HCT116 (cell line): ENCODE measurements at regions not wholly inside any gene's neighbourhood (a gene's known extent, or its start where the extent isn't known, plus 50 kb on each side); places are given as distances from the start of the nearest gene placed in this dataset.

ENCODE experiments used
- ATAC-seq: fragments of 200-7000 bp; cut with Tn5 transposase; 2 replicates; pipeline ENCODE4 v1.9.1; 2020; ENCODE audit warnings: mild to moderate bottlenecking, moderate library complexity
- BruUV-seq: library from RNA; stranded (reverse); fragments of 400-500 nt; replicated peaks from 2 replicates; lab custom pipeline; 2021; lab: Mats Ljungman, UMichigan
- CTCF ChIA-PET: fragments of 300-600 bp; sonication (Branson Sonifier 250); formaldehyde crosslinking; loops from one replicate; lab custom pipeline; 2021; ENCODE audit warnings: antibody characterized with exemption; lab: Charles Lee
- POLR2A ChIA-PET: fragments of 300-600, 350-600 bp; sonication (Branson Sonifier 250); formaldehyde crosslinking; loops from one replicate; lab custom pipeline; 2021; ENCODE audit warnings: antibody characterized with exemption; lab: Charles Lee
- RAD21 ChIA-PET, 2 experiments: fragments of 300-600 bp; sonication (Branson Sonifier 250); formaldehyde crosslinking; loops; one replicate each; lab custom pipeline; 2023; ENCODE audit warnings: low total read pairs in 2 of 2; ENCODE audit not compliant: uncharacterized antibody in 2 of 2, unreplicated experiment in 2 of 2, low non-redundant PET in 1 of 2; lab: Charles Lee
- DNase-seq: peaks from one replicate; pipeline ENCODE4 v3.0.0-alpha.2; 2010; ENCODE audit warnings: low read depth, low spot score
- H2AFZ ChIP-seq: fragments of 200-600 bp; shearing (Covaris generic), sonication (generic); 2 replicates; pipeline ENCODE4 v1.6.1; 2017; ENCODE audit warnings: low read depth, mixed run types, mixed read lengths, antibody characterized with exemption, low read length; ENCODE audit not compliant: poor library complexity, severe bottlenecking
- H3K27ac ChIP-seq: 2 replicates; pipeline ENCODE4 v1.5.1; 2012; ENCODE audit warnings: low read depth, low read length
- H3K27me3 ChIP-seq: fragments of 200-600 bp; sonication (generic); 2 replicates; pipeline ENCODE4 v1.6.1; 2016; ENCODE audit warnings: mixed run types, low read length, mixed read lengths; ENCODE audit not compliant: insufficient read depth
- H3K36me3 ChIP-seq, 2 experiments: fragments of 200-500 bp in 1 of 2; fragments of 200-600 bp in 1 of 2; sonication (Bioruptor generic) in 1 of 2; sonication (generic) in 1 of 2; 2 replicates each; pipeline versions ENCODE4 v1.5.1 to v1.6.1; 2014 to 2016; ENCODE audit warnings: low read length in 2 of 2, inconsistent platforms in 1 of 2, mixed read lengths in 1 of 2, mixed run types in 1 of 2; ENCODE audit not compliant: insufficient read depth in 2 of 2, control insufficient read depth in 1 of 2
- H3K4me1 ChIP-seq, 2 experiments: fragments of 200-600 bp in 1 of 2; sonication (generic) in 1 of 2; 2 replicates each; pipeline versions ENCODE4 v1.5.1 to v1.6.1; 2012 to 2017; ENCODE audit warnings: low read length in 2 of 2, inconsistent platforms in 1 of 2, mild to moderate bottlenecking in 1 of 2, mixed read lengths in 1 of 2, mixed run types in 1 of 2, moderate library complexity in 1 of 2; ENCODE audit not compliant: insufficient read depth in 2 of 2, control insufficient read depth in 1 of 2
- H3K4me2 ChIP-seq: fragments of 200-600 bp; sonication (generic); 2 replicates; pipeline ENCODE4 v1.6.1; 2017; ENCODE audit warnings: mixed run types, low read length, mixed read lengths
- H3K4me3 ChIP-seq, 2 experiments: fragments of 200-600 bp in 1 of 2; sonication (generic) in 1 of 2; replicated peaks in 1 of 2; 2 replicates each; pipeline ENCODE4 v1.5.1; 2011 to 2016; ENCODE audit warnings: low read length in 2 of 2, control low read depth in 1 of 2, low read depth in 1 of 2, mild to moderate bottlenecking in 1 of 2, mixed read lengths in 1 of 2, mixed run types in 1 of 2
- H3K79me2 ChIP-seq: fragments of 200-600 bp; sonication (generic); 2 replicates; pipeline ENCODE4 v1.6.1; 2017; ENCODE audit warnings: mild to moderate bottlenecking, mixed run types, low read length, moderate library complexity, mixed read lengths; ENCODE audit not compliant: insufficient read depth
- H3K9ac ChIP-seq: fragments of 200-600 bp; sonication (generic); 2 replicates; pipeline ENCODE4 v1.6.1; 2016; ENCODE audit warnings: low read length, mixed read lengths
- H3K9me2 ChIP-seq: fragments of 200-600 bp; sonication (generic), shearing (Covaris generic); 2 replicates; pipeline ENCODE4 v1.6.1; 2017; ENCODE audit warnings: mixed run types, mild to moderate bottlenecking, moderate library complexity; ENCODE audit not compliant: insufficient read depth
- H3K9me3 ChIP-seq, 2 experiments: fragments of 200-500 bp in 1 of 2; fragments of 200-600 bp in 1 of 2; sonication (Bioruptor generic) in 1 of 2; sonication (generic) in 1 of 2; 2 replicates each; pipeline ENCODE4 v1.6.1; 2014 to 2017; ENCODE audit warnings: low read length in 2 of 2, mixed read lengths in 2 of 2, inconsistent platforms in 1 of 2, low read depth in 1 of 2, mild to moderate bottlenecking in 1 of 2, mixed run types in 1 of 2, moderate library complexity in 1 of 2; ENCODE audit not compliant: control insufficient read depth in 1 of 2, insufficient read depth in 1 of 2
- H4K20me1 ChIP-seq: fragments of 200-600 bp; sonication (generic), shearing (Covaris generic); 2 replicates; pipeline ENCODE4 v1.6.1; 2017; ENCODE audit warnings: mixed run types, mild to moderate bottlenecking, moderate library complexity; ENCODE audit not compliant: insufficient read depth
- CBX3 ChIP-seq: IDR thresholded peaks from 2 replicates; pipeline ENCODE4 v1.6.1; 2012; ENCODE audit warnings: low read depth
- CEBPB ChIP-seq: IDR thresholded peaks from 2 replicates; pipeline ENCODE4 v1.6.1; 2012; ENCODE audit warnings: low read depth
- CTCF ChIP-seq, 3 experiments: fragments of 200-600 bp in 1 of 3; sonication (generic) in 1 of 3; IDR thresholded peaks in 2 of 3; conservative IDR thresholded peaks in 1 of 3; 2 replicates each; pipeline ENCODE4 v1.5.1; 2012 to 2017; ENCODE audit warnings: low read depth in 2 of 3, low read length in 2 of 3, antibody characterized with exemption in 1 of 3, borderline replicate concordance in 1 of 3, control low read depth in 1 of 3, mild to moderate bottlenecking in 1 of 3, mixed read lengths in 1 of 3, mixed run types in 1 of 3, moderate library complexity in 1 of 3; ENCODE audit not compliant: insufficient read depth in 1 of 3
- EGR1 ChIP-seq: IDR thresholded peaks from 2 replicates; pipeline ENCODE4 v1.6.1; 2012; ENCODE audit warnings: low read depth
- ELF1 ChIP-seq: IDR thresholded peaks from 2 replicates; pipeline ENCODE4 v1.6.1; 2012; ENCODE audit warnings: low read depth, borderline replicate concordance
- EZH2 ChIP-seq: fragments of 200-600 bp; sonication (generic); IDR thresholded peaks from 2 replicates; pipeline ENCODE4 v1.6.1; 2017; ENCODE audit warnings: antibody characterized with exemption, mixed run types
- EZH2phosphoT487 ChIP-seq: fragments of 200-600 bp; IDR thresholded peaks from 2 replicates; pipeline ENCODE4 v1.6.1; 2018; ENCODE audit warnings: antibody characterized with exemption, borderline replicate concordance
- FOSL1 ChIP-seq: IDR thresholded peaks from 2 replicates; pipeline ENCODE4 v1.6.1; 2012; ENCODE audit warnings: low read depth
- POLR2AphosphoS5 ChIP-seq: IDR thresholded peaks from 2 replicates; pipeline ENCODE4 v1.6.1; 2011; ENCODE audit warnings: mild to moderate bottlenecking, low read depth, low read length, moderate library complexity
- RAD21 ChIP-seq: IDR thresholded peaks from 2 replicates; pipeline ENCODE4 v1.6.1; 2012; ENCODE audit warnings: low read depth, mild to moderate bottlenecking
- REST ChIP-seq: IDR thresholded peaks from 2 replicates; pipeline ENCODE4 v1.6.1; 2012; ENCODE audit warnings: low read depth
- SIN3A ChIP-seq: IDR thresholded peaks from 2 replicates; pipeline ENCODE4 v1.6.1; 2012; ENCODE audit warnings: low read depth
- YY1 ChIP-seq: IDR thresholded peaks from 2 replicates; pipeline ENCODE4 v1.6.1; 2011; ENCODE audit warnings: low read length, low read depth, moderate library complexity, mild to moderate bottlenecking; ENCODE audit not compliant: insufficient replicate concordance; ENCODE audit errors: extremely low read depth
- ZFX ChIP-seq: fragments of 450-650 bp; IDR thresholded peaks from 2 replicates; pipeline ENCODE4 v1.6.1; 2017
- ZNF274 ChIP-seq: fragments of 200-500 bp; sonication (Bioruptor generic); IDR thresholded peaks from 2 replicates; pipeline ENCODE4 v1.6.1; 2014; ENCODE audit warnings: mild to moderate bottlenecking, low read depth, low read length, inconsistent platforms
- intact Hi-C: fragments of 100-400 bp; cut with micrococcal nuclease; formaldehyde crosslinking; loops from 2 replicates; pipeline ENCODE4 v1.10.0; 2022
- TF ChIP-seq, protein P1 (sequence below): IDR thresholded peaks from 2 replicates; pipeline ENCODE4 v1.6.1; 2011; ENCODE audit warnings: mild to moderate bottlenecking, low read length, moderate library complexity; ENCODE audit not compliant: insufficient replicate concordance; ENCODE audit errors: extremely low read depth

DNA sequence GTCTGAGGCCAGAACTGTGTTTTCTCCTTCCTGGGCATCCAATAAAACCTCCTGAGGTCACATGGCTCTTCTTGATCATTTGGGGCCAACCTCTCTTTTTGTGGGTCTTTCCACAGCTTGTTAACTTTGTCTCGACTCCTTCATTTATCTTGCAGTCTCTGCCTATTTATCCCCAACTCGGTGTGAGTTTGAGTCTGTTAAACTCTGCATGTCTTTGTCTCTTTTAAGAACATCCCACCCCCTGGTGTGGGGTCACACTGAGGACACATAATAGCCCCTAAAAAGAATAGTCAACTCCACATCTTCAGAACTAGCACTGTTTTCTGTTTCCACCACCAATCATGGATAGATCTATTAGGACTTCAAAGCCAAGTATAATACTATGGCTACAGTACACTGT is 187.2 kb downstream of the TLE3 start:
- BruUV-seq: no TSS peak
- Histone ChIP-seq H3K27me3 (no peaks in the 10 kb centered on the region), H3K4me2 (no peak overlapping the region), H3K27ac (no peak overlapping the region), H3K4me1 (no peaks in the 10 kb centered on the region), H3K9ac (no peak overlapping the region), H2AFZ (no peak overlapping the region)
- no peak for DNase-seq
- TF ChIP-seq SIN3A (no peak), ZFX (no peak), CBX3 (no peak), REST (no peak), CTCF (IDR thresholded peaks at IDR 0.05 in 2 of 3, conservative IDR thresholded peaks at IDR 0.05 in 1 of 3; ENCODE audit: borderline replicate concordance in 1 of 3, insufficient read depth in 1 of 3, low read depth in 2 of 3, low read length in 2 of 3) (no peak), EZH2 (no peak), ZNF274 (no peak), YY1 (no peak), RAD21 (no peak), EGR1 (no peak), POLR2AphosphoS5 (no peak), ELF1 (no peak), CEBPB (no peak), FOSL1 (no peak), EZH2phosphoT487 (no peak)
- TF ChIP-seq, protein P1, sequence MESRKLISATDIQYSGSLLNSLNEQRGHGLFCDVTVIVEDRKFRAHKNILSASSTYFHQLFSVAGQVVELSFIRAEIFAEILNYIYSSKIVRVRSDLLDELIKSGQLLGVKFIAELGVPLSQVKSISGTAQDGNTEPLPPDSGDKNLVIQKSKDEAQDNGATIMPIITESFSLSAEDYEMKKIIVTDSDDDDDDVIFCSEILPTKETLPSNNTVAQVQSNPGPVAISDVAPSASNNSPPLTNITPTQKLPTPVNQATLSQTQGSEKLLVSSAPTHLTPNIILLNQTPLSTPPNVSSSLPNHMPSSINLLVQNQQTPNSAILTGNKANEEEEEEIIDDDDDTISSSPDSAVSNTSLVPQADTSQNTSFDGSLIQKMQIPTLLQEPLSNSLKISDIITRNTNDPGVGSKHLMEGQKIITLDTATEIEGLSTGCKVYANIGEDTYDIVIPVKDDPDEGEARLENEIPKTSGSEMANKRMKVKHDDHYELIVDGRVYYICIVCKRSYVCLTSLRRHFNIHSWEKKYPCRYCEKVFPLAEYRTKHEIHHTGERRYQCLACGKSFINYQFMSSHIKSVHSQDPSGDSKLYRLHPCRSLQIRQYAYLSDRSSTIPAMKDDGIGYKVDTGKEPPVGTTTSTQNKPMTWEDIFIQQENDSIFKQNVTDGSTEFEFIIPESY: no peak
- TF ChIP-seq, all 23 proteins: peak for 0
- CTCF ChIA-PET: no interaction called here
- Histone ChIP-seq H3K4me3 (no peak overlapping the region), H3K9me2 (no peaks in the 10 kb centered on the region), H4K20me1 (no peaks in the 10 kb centered on the region), H3K36me3 (no peaks in the 10 kb centered on the region), H3K79me2 (no peaks in the 10 kb centered on the region), H3K9me3 (no peaks in the 10 kb centered on the region)
- ATAC-seq: no peak
- RAD21 ChIA-PET: no interaction called here
- POLR2A ChIA-PET: no interaction called here
- intact Hi-C loops: no loop called here
